Activated T-helper 2 cell treated with anti-CD3 and anti-CD28 coated beads, Interferon-gamma antibody, Interleukin-2, Interleukin-4, amounts not matched to agents 10 μg/mL and 5 μg/mL and 100 μg/mL, durations not matched to agents 14 hours and 24 hours and 36 hours (primary cell): ENCODE measurements at regions not wholly inside any gene's neighbourhood (a gene's known extent, or its start where the extent isn't known, plus 50 kb on each side); places are given as distances from the start of the nearest gene placed in this dataset.

ENCODE experiments used
- DNase-seq: peaks from one replicate; pipeline ENCODE4 v3.0.0; 2021; ENCODE audit warnings: low spot score
- H3K27ac Mint-ChIP-seq: one replicate; pipeline ENCODE4 v1.8.0; 2021; ENCODE audit warnings: mixed read lengths
- H3K27me3 Mint-ChIP-seq: one replicate; pipeline ENCODE4 v1.8.0; 2021; ENCODE audit warnings: low read depth, mixed read lengths
- H3K36me3 Mint-ChIP-seq: one replicate; pipeline ENCODE4 v1.8.0; 2021; ENCODE audit warnings: low read depth, mixed read lengths
- H3K4me1 Mint-ChIP-seq: one replicate; pipeline ENCODE4 v1.8.0; 2021; ENCODE audit warnings: low read depth, mixed read lengths
- H3K4me3 Mint-ChIP-seq: one replicate; pipeline ENCODE4 v1.8.0; 2021; ENCODE audit warnings: low read depth, mild to moderate bottlenecking, moderate library complexity, mixed read lengths
- H3K9me3 Mint-ChIP-seq: one replicate; pipeline ENCODE4 v1.8.0; 2021; ENCODE audit warnings: mixed read lengths
- intact Hi-C: fragments of 100-400 bp; cut with micrococcal nuclease; formaldehyde crosslinking; loops from one replicate; pipeline ENCODE4 v1.15.1; 2023

DNA sequence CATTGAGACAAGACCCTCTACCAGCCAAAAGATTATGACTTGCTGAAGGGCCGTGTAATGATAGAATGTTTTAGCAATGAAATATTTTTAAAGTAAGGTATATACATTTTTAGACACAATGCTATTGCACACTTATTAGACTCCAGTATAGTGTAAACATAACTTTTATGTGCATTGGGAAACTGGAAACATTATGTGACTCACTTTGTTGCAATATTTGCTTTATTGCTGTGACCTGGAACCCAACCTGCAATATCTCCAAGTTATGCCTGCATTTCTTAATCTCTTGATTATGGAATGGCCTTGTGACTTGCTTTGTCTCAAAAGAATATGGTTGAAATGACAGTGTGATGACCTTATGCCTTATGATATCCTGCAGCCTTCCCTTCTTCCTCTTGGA, 502.0 kb downstream of the EPHA4 start:
- H3K36me3 Mint-ChIP-seq = no peaks in the 10 kb centered on the region
- no peaks in the 10 kb centered on the region for H3K4me1 Mint-ChIP-seq
- H3K4me3 Mint-ChIP-seq = no peak overlapping the region
- no peaks in the 10 kb centered on the region for H3K27me3 Mint-ChIP-seq
- H3K9me3 Mint-ChIP-seq = peaks cover 6% of the 10 kb centered on the region
- H3K27ac Mint-ChIP-seq = no peak overlapping the region
- intact Hi-C loops = no loop called here
- no peak for DNase-seq

GRCh38 chr2:221073326-221074049, 498.6 kb downstream of the EPHA4 start:
- Mint-ChIP-seq H3K27me3 (no peaks in the 10 kb centered on the region), H3K4me3 (no peak overlapping the region), H3K36me3 (no peaks in the 10 kb centered on the region), H3K27ac (no peak overlapping the region), H3K9me3 (peaks cover 6% of the 10 kb centered on the region), H3K4me1 (no peaks in the 10 kb centered on the region)
- DNase-seq = no peak
- intact Hi-C loops = no loop called here

GRCh38 chr2:221074238-221074637, 497.9 kb downstream of the EPHA4 start:
- Mint-ChIP-seq H3K4me1 (no peaks in the 10 kb centered on the region), H3K36me3 (no peaks in the 10 kb centered on the region), H3K4me3 (no peak overlapping the region), H3K27ac (no peak overlapping the region), H3K27me3 (no peaks in the 10 kb centered on the region), H3K9me3 (peaks cover 6% of the 10 kb centered on the region)
- no peak for DNase-seq
- intact Hi-C loops = no loop called here

GRCh38 chr2:221075203-221075602, 496.9 kb downstream of the EPHA4 start:
- Mint-ChIP-seq H3K4me3 (no peak overlapping the region), H3K27ac (no peak overlapping the region), H3K4me1 (no peaks in the 10 kb centered on the region), H3K27me3 (no peaks in the 10 kb centered on the region), H3K9me3 (peaks cover 6% of the 10 kb centered on the region), H3K36me3 (no peaks in the 10 kb centered on the region)
- no peak for DNase-seq
- intact Hi-C loops = no loop called here

GRCh38 chr2:221077251-221077650, 494.9 kb downstream of the EPHA4 start:
- Mint-ChIP-seq H3K27ac (no peak overlapping the region), H3K4me3 (no peak overlapping the region), H3K27me3 (no peaks in the 10 kb centered on the region), H3K4me1 (no peaks in the 10 kb centered on the region), H3K9me3 (peaks cover 3% of the 10 kb centered on the region), H3K36me3 (no peaks in the 10 kb centered on the region)
- DNase-seq = no peak
- intact Hi-C loops = no loop called here

- no peak for DNase-seq
- Mint-ChIP-seq H3K27me3 (no peaks in the 10 kb centered on the region), H3K9me3 (no peaks in the 10 kb centered on the region), H3K4me1 (no peaks in the 10 kb centered on the region), H3K36me3 (no peaks in the 10 kb centered on the region), H3K4me3 (no peak overlapping the region), H3K27ac (no peak overlapping the region)
- intact Hi-C loops = no loop called here
Measured at GRCh38 chr2:221077799-221078198, 494.3 kb downstream of the EPHA4 start.

- intact Hi-C loops = no loop called here
- H3K27me3 Mint-ChIP-seq = no peaks in the 10 kb centered on the region
- DNase-seq = no peak
- H3K36me3 Mint-ChIP-seq = no peaks in the 10 kb centered on the region
- no peak overlapping the region for H3K27ac Mint-ChIP-seq
- H3K4me1 Mint-ChIP-seq = no peaks in the 10 kb centered on the region
- no peaks in the 10 kb centered on the region for H3K9me3 Mint-ChIP-seq
- H3K4me3 Mint-ChIP-seq = no peak overlapping the region
Measured at GRCh38 chr2:221085341-221085900, 486.7 kb downstream of the EPHA4 start.

- Mint-ChIP-seq H3K27me3 (no peaks in the 10 kb centered on the region), H3K27ac (no peak overlapping the region), H3K4me3 (no peak overlapping the region), H3K36me3 (no peaks in the 10 kb centered on the region), H3K4me1 (no peaks in the 10 kb centered on the region), H3K9me3 (no peaks in the 10 kb centered on the region)
- DNase-seq = no peak
- intact Hi-C loops = no loop called here
Measured at GRCh38 chr2:221085936-221086335, 486.2 kb downstream of the EPHA4 start.

GRCh38 chr2:221087779-221088178, 484.3 kb downstream of the EPHA4 start:
- intact Hi-C loops = no loop called here
- H3K27ac Mint-ChIP-seq = no peak overlapping the region
- no peak for DNase-seq
- no peaks in the 10 kb centered on the region for H3K4me1 Mint-ChIP-seq
- H3K36me3 Mint-ChIP-seq = no peaks in the 10 kb centered on the region
- no peak overlapping the region for H3K4me3 Mint-ChIP-seq
- H3K27me3 Mint-ChIP-seq = no peaks in the 10 kb centered on the region
- H3K9me3 Mint-ChIP-seq = no peaks in the 10 kb centered on the region

DNA sequence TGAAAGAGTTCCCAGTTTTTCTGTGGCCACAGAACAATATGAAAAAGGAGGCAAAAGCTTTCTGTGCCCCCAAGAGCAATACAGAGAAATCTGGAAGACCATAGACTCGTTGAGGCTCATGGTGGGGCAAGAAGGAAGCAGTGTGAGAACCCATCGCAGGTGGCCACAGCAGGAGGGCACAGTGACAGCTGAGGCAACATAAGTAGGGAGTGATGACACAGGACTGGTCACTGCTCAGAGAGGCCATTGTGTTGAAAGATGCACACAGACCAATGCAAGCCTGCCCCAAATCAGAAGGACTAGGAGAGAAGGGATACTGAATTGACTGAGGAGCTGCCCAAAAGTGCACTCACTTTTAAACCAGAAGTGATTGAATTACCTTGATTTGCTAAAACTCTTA, 483.6 kb downstream of the EPHA4 start:
- no peak overlapping the region for H3K4me3 Mint-ChIP-seq
- no peaks in the 10 kb centered on the region for H3K27me3 Mint-ChIP-seq
- no peak overlapping the region for H3K27ac Mint-ChIP-seq
- intact Hi-C loops = no loop called here
- H3K9me3 Mint-ChIP-seq = no peaks in the 10 kb centered on the region
- DNase-seq = no peak
- H3K4me1 Mint-ChIP-seq = no peaks in the 10 kb centered on the region
- H3K36me3 Mint-ChIP-seq = no peaks in the 10 kb centered on the region

DNA sequence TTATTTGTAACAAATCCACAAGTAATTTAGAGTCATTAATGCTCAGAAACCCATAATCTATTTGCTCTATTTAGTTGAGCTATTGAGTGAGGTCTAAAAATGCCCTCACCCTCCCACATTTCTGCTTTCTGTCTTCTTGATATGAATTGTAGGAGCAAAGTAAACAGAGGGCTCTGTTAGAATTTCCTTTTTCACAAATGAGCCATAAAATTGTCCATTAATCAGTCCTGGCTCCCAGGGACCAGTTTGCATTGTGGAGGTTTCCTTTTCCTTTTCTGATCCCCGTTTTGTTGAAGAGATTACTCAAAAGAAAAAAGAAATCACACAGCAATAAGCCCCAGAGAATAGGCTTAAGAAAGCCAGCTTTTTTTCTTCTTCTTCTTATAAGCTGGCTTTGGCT, 476.7 kb downstream of the EPHA4 start:
- no peak overlapping the region for H3K4me3 Mint-ChIP-seq
- no peak for DNase-seq
- intact Hi-C loops = no loop called here
- H3K27me3 Mint-ChIP-seq = no peaks in the 10 kb centered on the region
- H3K4me1 Mint-ChIP-seq = no peaks in the 10 kb centered on the region
- H3K36me3 Mint-ChIP-seq = no peaks in the 10 kb centered on the region
- no peaks in the 10 kb centered on the region for H3K9me3 Mint-ChIP-seq
- no peak overlapping the region for H3K27ac Mint-ChIP-seq

- Mint-ChIP-seq H3K4me1 (no peaks in the 10 kb centered on the region), H3K4me3 (no peak overlapping the region), H3K27me3 (no peaks in the 10 kb centered on the region), H3K27ac (no peak overlapping the region), H3K36me3 (no peaks in the 10 kb centered on the region), H3K9me3 (no peaks in the 10 kb centered on the region)
- intact Hi-C loops = no loop called here
- DNase-seq = no peak
Measured at GRCh38 chr2:221096706-221097567, 475.2 kb downstream of the EPHA4 start.

GRCh38 chr2:221097568-221097915, 474.6 kb downstream of the EPHA4 start:
- no peak overlapping the region for H3K4me3 Mint-ChIP-seq
- intact Hi-C loops = no loop called here
- no peaks in the 10 kb centered on the region for H3K27me3 Mint-ChIP-seq
- H3K9me3 Mint-ChIP-seq = no peaks in the 10 kb centered on the region
- H3K27ac Mint-ChIP-seq = no peak overlapping the region
- no peaks in the 10 kb centered on the region for H3K36me3 Mint-ChIP-seq
- no peak for DNase-seq
- H3K4me1 Mint-ChIP-seq = no peaks in the 10 kb centered on the region
